H1 (cell line): ENCODE measurements at regions not wholly inside any gene's neighbourhood (a gene's known extent, or its start where the extent isn't known, plus 50 kb on each side); places are given as distances from the start of the nearest gene placed in this dataset.

ENCODE experiments used
- ASH2L ChIP-seq: fragments of 200-600, 300-600 bp; sonication (generic); IDR thresholded peaks from one replicate; pipeline ENCODE4 v1.7.1; 2017; ENCODE audit warnings: low read length
- CBX8 ChIP-seq: fragments of 300-800, 300-1000 bp; sonication (generic); IDR thresholded peaks from 2 replicates; pipeline ENCODE4 v1.7.1; 2016; ENCODE audit warnings: low read depth, low read length, borderline replicate concordance
- CHD7 ChIP-seq: fragments of 300-600 bp; sonication (generic); IDR thresholded peaks from 2 replicates; pipeline ENCODE4 v1.7.1; 2012; ENCODE audit warnings: low read length, moderate library complexity, mild to moderate bottlenecking, inconsistent platforms; ENCODE audit not compliant: insufficient replicate concordance
- JUN ChIP-seq: IDR thresholded peaks from 2 replicates; pipeline ENCODE4 v1.6.1; 2011; ENCODE audit warnings: low read depth, mild to moderate bottlenecking, improper control_type of control experiment, low read length
- KDM5A ChIP-seq: fragments of 200-600 bp; IDR thresholded peaks from 2 replicates; pipeline ENCODE4 v1.7.1; 2012; ENCODE audit warnings: mild to moderate bottlenecking, low read length, inconsistent platforms, mixed read lengths
- RNF2 ChIP-seq: fragments of 200-900, 300-1000 bp; sonication (generic); IDR thresholded peaks from 2 replicates; pipeline ENCODE4 v1.7.1; 2016; ENCODE audit warnings: borderline replicate concordance, low read depth, mild to moderate bottlenecking, antibody characterized with exemption, low read length; ENCODE audit not compliant: poor library complexity, severe bottlenecking; ENCODE audit errors: missing control alignments
- SP1 ChIP-seq: IDR thresholded peaks from 2 replicates; pipeline ENCODE4 v1.6.1; 2011; ENCODE audit warnings: low read depth, low read length
- SUZ12 ChIP-seq: fragments of 200-600 bp; sonication (generic); IDR thresholded peaks from 2 replicates; pipeline ENCODE4 v1.6.1; 2012; ENCODE audit warnings: mild to moderate bottlenecking, inconsistent platforms, low read length, moderate library complexity, mixed read lengths
- USF2 ChIP-seq: IDR thresholded peaks from 2 replicates; pipeline ENCODE4 v1.6.1; 2011; ENCODE audit warnings: low read length, improper control_type of control experiment
- YY1 ChIP-seq: IDR thresholded peaks from 2 replicates; pipeline ENCODE4 v1.6.1; 2011; ENCODE audit warnings: low read depth, mild to moderate bottlenecking, low read length

- TF ChIP-seq CHD7, result no peak
- TF ChIP-seq CBX8, result no peak
- TF ChIP-seq ASH2L, result no peak
- no peak for TF ChIP-seq KDM5A
- TF ChIP-seq SUZ12, result no peak
- TF ChIP-seq JUN, result no peak
- no peak for TF ChIP-seq USF2
- no peak for TF ChIP-seq SP1
- TF ChIP-seq YY1, result no peak
- TF ChIP-seq RNF2, result no peak
- TF ChIP-seq, all 59 proteins: peak for 0
These were observed 226.6 kb downstream of the GAS1 start (continued) for GRCh38 chr9:86720639-86721225.
